HG02623 (cell line): ENCODE measurements at regions not wholly inside any gene's neighbourhood (a gene's known extent, or its start where the extent isn't known, plus 50 kb on each side); places are given as distances from the start of the nearest gene placed in this dataset.

Experiments
- ATAC-seq: cut with Tn5 transposase; IDR thresholded peaks from one replicate; pipeline ENCODE4 v1.9.1; 2021; ENCODE audit warnings: moderate library complexity; ENCODE audit not compliant: unreplicated experiment

DNA sequence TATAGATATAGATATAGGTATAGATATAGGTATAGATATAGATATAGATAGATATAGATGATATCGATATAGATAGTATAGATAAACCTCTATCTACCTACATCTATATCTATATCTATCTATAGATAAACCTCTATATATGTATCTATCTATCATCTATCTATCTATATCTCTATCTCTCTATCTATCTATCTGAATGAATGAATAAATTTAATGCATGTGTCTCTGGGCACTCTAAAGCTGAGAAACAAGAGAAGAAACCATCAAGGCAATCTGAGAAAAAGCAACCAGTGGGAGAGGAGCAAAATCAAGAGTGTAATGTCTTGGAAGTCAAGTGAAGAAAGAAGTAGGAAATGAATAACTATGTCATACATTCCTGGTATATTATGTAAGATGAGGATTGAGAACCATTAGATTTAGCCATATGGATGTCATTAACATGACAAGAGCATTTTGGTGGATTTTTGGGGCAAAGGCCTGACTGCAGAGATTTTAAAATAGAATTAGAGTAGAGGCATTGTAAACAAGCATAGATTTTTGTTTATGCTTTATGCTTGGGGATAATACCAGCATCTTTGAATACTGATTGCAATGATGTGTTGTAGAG, 1262.7 kb upstream of the MIR17HG start:
- ATAC-seq = no peak

DNA sequence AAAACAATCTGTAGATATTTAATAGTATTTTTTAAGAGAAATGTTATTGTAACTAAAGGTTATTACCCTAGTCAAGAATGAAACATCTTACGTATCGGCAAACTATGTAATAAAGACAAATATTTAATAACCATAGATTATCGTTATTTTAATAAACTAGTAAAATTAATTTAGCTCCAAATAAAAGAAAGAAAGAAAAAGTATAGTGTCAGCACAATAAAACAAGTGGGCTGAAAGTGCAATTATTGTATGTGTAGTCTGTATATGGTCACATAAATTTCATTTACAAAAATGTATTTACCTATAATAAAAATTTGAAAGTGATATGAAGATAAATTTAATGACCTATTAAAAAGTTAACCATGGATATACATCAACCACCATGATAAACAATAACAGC, 1258.4 kb upstream of the MIR17HG start:
- no peak for ATAC-seq

DNA sequence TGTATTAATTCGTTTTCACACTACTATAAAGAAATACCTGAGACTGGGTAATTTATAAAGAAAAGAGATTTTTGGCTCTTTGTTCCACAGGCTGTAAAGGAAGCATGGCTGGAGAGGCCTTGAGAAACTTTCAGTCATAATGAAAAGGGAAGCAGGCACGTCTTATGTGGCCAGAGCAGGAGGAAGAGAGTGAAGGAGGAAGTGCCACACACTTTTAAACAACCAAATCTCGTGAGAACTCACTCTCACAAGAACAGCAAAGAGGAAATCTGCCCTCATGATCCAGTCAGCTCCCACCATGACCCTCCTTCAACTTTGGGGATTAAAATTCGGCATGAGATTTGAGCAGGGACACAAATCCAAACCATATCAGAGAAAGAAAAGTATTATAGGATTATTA, 1255.9 kb upstream of the MIR17HG start:
- no peak for ATAC-seq

DNA sequence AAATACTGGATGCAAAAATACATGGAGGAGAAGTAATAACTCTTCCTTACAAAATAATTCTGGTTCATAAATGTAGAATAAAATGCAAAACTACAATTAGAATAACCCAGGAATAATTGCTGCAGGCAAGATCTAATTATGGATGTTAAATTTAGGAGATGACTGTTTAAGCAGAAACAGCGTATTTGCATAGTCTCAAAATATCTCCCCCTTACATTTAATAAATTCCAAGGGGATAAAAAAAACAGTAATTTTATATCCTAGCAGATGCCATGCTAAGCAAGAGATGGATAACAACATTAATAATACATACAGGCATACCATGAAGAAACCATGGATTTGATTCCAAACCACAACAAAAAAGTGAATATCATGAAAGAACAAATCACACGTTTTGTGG, 1253.1 kb upstream of the MIR17HG start:
- no peak for ATAC-seq

DNA sequence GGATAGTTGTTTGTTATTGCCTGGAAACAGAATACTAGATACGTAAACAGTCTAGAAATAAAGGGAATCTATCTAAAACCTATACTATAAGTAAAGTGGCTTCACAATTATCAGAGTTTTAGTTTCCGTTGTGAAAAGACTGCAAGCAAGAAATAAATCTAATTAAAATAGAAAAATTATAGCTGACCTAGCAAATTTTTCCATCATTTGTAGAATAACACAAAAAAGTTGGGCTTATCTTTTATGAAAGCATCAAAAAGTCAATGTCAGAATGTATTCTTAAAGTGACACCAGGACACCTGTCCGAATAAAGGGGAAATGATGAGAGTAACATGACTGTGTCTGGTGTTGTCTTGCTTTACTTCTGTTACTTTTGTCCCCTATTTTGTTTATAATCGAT, 1248.9 kb upstream of the MIR17HG start:
- ATAC-seq = no peak

DNA sequence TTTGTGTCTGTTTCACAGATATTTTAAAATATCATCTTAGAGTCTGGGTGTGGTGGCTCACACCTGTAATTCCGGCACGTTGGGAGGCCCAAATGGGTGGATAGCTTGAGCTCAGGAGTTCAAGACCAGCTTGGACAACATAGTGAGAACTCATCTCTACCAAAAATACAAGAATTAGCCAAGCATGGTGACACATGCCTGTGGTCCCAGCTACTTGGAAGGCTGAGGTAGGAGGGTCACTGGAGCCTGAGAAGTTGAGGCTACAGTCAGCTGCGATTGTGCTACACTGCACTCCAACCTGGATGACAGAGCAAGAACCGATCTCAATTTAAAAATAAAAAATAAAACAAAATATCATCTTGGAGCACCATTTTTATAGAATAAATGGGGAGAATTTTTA, 1247.6 kb upstream of the MIR17HG start:
- ATAC-seq = no peak

DNA sequence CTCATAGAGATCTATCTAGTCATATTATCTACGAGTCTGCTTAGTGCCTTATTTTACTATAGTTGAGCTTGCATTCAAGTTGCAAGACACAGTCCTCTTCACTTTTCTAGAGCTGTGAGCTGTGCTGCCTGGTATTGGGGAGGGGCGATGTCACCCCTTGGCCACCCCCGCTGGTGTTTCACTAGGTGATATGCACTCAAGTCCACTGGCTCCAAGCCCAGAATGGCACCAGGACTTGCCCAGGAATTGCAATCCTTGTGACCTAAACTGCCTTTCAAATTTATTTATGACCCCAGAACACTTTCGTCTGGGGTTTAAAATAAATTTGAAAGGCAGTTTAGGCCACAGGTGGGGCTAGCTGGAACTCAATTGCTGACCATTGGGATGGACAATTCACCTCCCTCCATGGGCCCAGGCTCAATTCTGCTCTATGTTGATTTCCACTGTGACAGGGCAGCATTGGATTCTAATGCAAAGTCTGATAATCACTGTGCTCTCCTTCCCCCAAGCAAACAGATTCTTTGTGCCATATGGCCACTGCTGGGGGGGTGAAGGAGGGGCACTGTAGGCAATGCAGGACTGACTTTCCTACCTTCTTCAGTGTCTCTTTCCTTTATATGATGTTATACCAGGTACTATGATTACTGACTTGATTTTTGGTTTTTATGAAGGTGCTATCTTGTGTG, 1244.2 kb upstream of the MIR17HG start:
- no peak for ATAC-seq

DNA sequence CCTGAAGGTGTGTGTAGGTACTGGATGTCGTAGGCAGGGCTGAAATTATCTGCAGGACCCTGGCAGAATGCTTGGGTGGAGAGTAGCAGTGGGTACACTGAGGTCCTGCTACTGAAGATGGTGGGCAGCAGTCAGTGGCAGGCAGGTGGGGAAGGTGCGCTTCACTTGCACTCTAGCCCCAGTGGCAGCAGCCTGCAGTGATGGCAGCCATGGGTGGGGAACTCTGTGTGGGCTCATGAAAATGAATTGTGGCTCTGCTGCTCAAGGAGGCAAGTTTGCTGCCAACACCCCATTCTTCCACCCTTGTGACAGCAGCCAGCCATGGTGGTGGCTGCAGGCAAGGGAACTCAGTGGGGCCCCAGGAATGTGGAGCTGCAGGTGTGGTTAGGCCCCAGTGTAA, 1242.7 kb upstream of the MIR17HG start:
- no peak for ATAC-seq

DNA sequence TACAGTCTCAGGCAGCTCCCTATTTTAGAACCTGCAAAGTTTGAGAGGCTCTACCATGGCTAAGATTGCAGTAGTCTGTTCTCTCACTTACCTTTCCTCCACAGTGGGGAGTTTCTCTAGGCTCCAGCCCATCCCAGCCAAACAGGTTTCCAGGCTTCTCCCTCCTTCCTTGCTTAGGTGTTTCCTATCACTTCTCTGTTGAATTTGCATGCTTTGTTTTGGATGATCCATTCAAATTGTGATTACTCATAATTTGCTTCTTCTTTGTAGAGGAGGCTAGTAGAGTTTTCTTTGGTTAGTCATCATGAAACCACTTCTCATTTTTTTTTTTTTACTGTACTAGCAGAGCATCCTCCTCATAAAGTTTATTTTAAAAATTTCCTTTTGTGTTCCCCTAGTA, 1242.2 kb upstream of the MIR17HG start:
- ATAC-seq = no peak

DNA sequence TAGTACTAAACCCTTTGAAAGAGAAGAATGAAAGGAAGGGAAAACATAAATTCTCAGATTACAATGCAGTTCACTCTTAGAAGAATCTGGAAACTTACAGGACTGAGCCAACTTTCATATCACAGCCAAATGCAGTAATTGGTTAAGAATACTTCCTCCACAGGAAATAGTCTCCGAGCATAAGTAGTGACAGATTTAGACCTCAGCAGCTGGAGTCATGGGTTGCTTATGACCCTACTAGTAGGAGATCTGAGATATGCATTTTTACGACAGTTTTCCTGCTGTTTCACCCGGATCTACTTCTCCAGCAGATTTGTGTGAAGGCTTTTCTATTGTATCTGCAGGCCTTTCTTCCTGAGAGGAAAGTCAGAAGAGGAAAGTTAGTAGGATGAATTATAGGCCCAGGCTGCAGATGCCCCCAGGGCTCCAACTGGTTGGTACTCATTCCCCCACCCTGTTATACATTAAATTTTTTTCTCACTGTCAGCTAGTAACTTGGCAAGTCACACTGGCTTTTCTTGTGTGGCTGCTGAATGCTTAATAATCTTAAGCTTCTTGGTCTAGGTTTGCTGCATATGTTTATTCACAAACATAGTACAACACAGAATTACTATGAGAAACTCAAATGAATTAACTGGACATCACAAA, 1241.5 kb upstream of the MIR17HG start:
- ATAC-seq = no peak

DNA sequence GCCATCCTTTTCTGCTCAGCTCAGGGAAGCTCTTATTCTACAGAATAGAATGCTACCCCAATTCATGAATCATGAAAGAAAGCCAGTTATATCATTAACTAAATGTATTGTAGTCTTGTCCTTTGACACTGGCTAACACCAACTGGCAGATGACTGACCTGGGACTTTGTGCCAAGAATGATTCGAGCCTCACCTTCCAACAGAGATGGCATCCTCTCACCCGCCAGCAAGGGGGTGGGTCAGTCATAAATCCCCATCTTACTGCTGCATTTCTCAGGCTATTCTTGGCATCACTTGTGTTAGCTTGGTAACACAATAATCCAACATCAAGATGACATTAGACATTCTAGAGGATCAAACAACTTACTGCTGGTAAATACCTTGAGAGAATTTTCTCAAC, 1239.8 kb upstream of the MIR17HG start:
- ATAC-seq = no peak

DNA sequence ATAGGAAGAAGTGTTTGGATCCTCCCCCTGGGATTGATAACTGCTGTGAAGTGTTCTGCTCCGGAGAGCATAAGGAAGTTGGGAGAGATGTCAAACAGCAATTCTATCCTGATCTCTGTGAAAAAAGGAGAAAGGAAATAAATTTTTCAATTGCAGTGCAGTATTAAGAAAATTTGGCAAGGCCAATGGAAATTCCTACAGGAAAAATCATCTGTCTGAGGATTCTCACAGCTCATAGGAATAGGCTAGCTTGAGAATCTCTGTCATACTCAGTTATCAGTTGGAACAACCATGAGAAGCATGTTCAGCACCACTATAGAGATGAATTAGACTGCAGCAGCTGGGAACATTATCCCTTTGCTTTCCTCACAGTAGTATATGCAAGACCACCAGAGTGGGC, 1238.9 kb upstream of the MIR17HG start:
- ATAC-seq = no peak

DNA sequence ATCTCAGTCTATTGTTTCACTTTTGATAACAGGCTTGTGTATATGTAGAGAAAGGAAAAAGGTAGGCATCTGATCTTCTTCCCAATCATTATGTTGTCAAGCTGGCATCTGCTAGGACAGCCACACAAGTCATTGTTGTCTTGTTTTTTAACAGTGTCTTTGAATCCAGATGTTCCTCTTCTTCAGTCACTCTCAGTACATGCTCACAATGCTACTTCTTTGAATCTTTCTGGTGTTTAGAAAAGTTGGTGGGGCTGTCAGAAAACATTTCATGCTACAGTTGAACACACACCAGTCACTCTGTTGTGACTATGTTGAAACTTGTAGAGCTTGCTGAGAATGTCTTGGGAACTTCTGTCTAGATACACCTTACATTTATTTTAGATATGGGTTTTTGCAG, 1231.4 kb upstream of the MIR17HG start:
- no peak for ATAC-seq

DNA sequence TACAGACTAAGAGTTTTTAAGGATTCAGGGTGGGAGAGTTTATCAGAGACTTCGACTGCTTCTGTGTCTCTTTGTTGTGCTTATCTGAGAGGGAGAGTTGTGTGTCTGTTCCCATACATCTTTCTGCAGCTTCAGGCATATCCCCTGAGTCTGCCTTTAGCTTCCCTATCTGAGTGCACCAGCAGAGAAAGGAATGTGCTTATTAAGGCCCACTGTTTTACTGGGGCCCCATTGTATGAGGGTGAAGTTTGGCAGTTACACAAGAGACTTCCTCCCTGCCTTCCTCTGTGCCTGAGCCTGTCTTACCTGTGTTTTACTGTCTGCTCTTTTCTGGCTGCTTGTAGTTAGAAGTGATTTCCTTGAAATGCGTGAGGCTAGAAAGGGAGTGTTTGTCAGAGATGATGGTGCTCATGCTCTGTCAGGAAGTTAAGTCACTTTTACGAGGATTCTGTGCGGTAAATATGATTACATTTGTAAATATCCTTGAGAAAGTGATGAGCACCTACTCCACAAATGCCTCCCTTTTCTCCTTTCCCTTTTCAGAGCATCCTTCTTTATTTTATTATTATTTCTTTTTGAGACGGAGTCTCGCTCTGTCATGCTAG, 1228.9 kb upstream of the MIR17HG start:
- ATAC-seq = no peak

DNA sequence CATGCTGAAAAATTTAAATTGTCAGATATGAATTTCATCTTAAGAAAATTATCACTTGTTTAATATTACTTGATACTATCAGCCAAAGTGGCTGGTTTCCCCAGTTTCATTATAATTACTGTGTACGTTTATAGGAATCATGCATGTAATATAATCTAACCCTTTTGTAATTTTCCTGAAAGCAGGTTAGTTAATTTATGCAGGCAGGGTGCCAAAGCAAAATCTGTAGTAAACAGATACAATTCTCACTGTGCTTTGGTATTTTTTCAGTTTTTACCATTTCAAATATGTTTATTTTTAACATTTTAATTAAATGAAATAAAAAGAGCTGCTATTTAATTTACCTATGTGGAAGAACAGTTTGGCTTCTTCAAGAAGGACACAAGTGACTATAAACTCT, 1227.5 kb upstream of the MIR17HG start:
- no peak for ATAC-seq

DNA sequence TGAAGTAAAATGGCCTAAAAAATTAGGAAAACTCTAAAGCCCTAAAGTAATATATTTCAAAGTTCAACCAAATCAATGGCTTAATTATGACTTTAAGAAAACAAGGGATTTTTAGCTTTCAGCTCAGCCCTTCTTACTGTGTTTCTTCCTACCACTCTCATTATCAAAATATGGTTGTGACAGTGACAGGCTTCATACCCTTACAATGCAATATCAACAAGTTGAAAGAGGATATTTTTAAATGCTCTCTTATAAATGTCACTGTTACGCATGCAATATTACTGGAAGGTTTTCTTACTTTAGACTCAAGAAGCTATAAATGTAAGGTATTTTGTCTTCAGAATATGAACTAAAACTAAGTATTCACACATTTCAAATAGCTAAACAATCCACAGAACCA, 1225.7 kb upstream of the MIR17HG start:
- no peak for ATAC-seq

DNA sequence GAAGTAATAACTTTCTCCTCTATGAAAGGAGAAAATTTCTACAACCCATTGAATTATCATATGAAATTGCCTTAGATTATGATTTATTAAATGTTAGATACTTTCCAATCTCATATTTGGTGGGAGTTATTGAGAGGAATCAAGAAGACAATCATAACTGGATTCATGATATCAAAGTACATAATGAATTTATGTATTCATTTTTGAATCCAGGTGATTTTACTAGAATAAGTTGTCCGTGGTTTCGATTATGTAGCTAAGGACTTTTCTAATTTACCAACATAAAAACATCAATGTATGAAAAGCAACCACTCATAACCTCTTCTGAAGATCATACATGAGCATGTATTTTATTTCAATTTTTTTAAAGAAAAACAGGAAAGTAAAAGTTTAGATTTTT, 1225.0 kb upstream of the MIR17HG start:
- no peak for ATAC-seq

DNA sequence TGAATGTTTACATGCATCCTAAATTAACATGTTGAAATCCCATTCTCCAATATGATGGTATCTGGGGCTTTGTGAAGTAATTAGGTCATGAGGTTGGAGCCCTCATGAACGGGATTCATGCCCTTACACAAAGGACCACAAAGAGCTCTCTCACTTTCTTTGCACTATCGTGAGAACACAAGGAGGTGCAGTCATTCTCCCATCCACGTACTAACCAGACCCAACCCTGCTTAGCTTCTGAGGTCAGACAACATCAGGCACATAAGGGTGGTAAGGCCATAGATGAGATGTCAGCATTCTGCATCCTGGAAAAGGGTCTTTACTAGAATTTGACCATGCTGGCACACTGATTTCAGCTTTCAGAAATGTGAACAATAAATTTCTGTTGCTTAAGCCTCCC, 1211.9 kb upstream of the MIR17HG start:
- ATAC-seq = no peak

DNA sequence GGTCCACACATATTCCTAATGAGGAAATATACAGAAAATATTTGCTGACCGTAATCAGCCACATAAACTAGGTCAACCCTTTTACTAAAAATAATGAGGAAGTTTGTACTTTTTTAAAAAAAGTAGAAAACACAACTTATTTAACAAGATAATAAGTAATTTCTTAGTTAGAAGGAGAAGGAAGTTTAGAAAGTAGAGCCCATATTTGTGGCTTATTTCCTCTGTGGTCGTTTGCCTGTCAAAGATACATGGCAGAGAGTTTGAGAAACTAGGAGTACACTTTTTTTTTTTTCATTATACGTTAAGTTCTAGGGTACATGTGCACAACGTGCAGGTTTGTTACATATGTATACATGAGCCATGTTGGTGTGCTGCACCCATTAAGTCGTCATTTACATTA, 1205.2 kb upstream of the MIR17HG start:
- ATAC-seq = no peak

DNA sequence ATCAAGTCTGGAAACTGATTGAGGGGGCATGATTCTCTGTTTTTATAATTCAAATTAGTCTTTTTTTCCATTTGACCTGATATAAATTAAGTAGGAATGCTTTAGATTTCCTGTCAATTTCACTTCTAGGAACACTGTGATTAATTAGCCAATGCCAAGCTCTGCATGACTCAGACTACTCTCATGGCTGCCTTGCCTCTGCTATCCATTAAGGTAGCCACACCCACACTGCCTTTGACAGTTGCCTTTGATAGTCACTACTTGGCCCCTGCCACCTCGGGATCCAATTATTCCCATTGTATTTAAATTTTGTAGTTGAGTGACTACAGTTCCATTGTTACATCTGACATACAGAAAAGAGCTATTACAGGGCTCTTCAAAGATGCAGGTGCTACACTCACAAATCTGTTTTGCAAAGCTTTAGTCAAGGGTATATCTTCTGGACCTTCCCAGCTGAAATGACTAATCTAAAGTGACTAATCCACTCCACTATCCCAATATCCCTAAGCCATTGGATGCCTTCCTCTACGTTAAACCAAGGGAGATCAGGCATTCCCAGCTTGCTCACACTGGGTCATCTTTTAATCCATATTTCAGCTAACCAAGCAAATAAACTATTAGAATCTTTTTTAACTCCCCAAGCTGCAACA, 1193.1 kb upstream of the MIR17HG start:
- ATAC-seq = no peak

DNA sequence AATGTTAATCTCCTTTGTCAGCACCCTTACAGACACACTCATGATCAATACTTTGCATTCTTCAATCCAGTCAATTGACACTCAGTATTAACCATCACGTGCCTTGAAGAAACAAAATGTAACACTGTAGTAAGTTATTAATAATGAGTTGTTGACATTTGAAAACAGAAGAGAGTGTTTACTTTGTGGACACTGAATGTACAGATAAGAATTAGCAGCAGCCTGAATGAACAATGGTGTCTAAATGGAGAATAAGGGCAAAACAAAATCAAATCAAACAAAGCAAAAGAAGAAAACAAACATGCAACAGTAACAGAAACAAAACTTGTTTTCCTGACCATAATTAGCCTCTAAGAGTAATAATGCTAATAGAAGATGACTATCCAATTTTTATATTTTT, 1191.1 kb upstream of the MIR17HG start:
- ATAC-seq = no peak

DNA sequence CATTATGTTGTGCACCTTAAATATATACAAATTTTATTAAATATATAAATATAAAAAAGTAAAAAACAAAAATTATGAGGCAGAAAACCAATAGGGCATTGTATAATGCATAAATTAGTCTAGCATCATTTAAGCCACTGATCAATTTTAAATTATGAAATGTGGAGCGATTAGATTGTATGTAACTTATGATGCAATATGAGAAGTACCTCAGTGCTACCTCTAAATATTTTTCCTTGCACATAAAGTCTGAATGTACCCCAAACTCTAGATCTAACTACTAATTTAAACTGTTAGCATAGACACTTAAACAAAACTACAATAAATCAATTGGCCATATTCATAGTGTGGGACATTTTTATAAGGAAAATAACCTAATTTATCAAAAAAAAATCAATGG, 1178.5 kb upstream of the MIR17HG start:
- ATAC-seq = no peak
